ENCODE measurements at regions not wholly inside any gene's neighbourhood (a gene's known extent, or its start where the extent isn't known, plus 50 kb on each side); places are given as distances from the start of the nearest gene placed in this dataset.

- WGBS, 2 donors = 73 to 79% methylated on average over 1 of the region's 1 CpG
- no peaks in the 10 kb centered on the region for H3K36me3 ChIP-seq (ENCODE audit: control insufficient read depth in 1 of 2, insufficient read depth in 2 of 2, low read length in 1 of 2)
- no peaks in the 10 kb centered on the region for H3K9me3 ChIP-seq (ENCODE audit: control insufficient read depth, low read length)
- intact Hi-C loops (cut with DNase I) = no loop called here
- DNase-seq (no peak), ATAC-seq (ENCODE audit: low FRiP score) (no peak)
- H3K4me1 ChIP-seq (ENCODE audit: control insufficient read depth in 1 of 2, insufficient read depth in 2 of 2, low read length in 2 of 2) = no peaks in the 10 kb centered on the region
- no peaks in the 10 kb centered on the region for H3K27me3 ChIP-seq (ENCODE audit: control insufficient read depth in 1 of 2, insufficient read depth in 2 of 2, low read length in 1 of 2)
- no peak overlapping the region for H3K4me3 ChIP-seq (ENCODE audit: low read length in 2 of 2)
- no peak overlapping the region for H3K27ac ChIP-seq (ENCODE audit: low read depth in 1 of 2, low read length in 2 of 2)
These were observed 65.0 kb upstream of the RAB18 start for GRCh38 chr10:27439101-27439500.

GRCh38 chr10:27437775-27438174 lies 66.3 kb upstream of the RAB18 start:
- Histone ChIP-seq H3K27me3 (ENCODE audit: control insufficient read depth in 1 of 2, insufficient read depth in 2 of 2, low read length in 1 of 2) (no peaks in the 10 kb centered on the region), H3K4me3 (ENCODE audit: low read length in 2 of 2) (no peak overlapping the region), H3K4me1 (ENCODE audit: control insufficient read depth in 1 of 2, insufficient read depth in 2 of 2, low read length in 2 of 2) (no peaks in the 10 kb centered on the region), H3K9me3 (ENCODE audit: control insufficient read depth, low read length) (no peaks in the 10 kb centered on the region), H3K27ac (ENCODE audit: low read depth in 1 of 2, low read length in 2 of 2) (no peak overlapping the region), H3K36me3 (ENCODE audit: control insufficient read depth in 1 of 2, insufficient read depth in 2 of 2, low read length in 1 of 2) (no peaks in the 10 kb centered on the region)
- DNase-seq (no peak), ATAC-seq (ENCODE audit: low FRiP score) (no peak)
- intact Hi-C loops (cut with DNase I) = no loop called here

GRCh38 chr10:27436710-27437109 lies 67.4 kb upstream of the RAB18 start:
- Histone ChIP-seq H3K27ac (ENCODE audit: low read depth in 1 of 2, low read length in 2 of 2) (no peak overlapping the region), H3K4me3 (ENCODE audit: low read length in 2 of 2) (no peak overlapping the region), H3K4me1 (ENCODE audit: control insufficient read depth in 1 of 2, insufficient read depth in 2 of 2, low read length in 2 of 2) (no peaks in the 10 kb centered on the region), H3K9me3 (ENCODE audit: control insufficient read depth, low read length) (no peaks in the 10 kb centered on the region), H3K36me3 (ENCODE audit: control insufficient read depth in 1 of 2, insufficient read depth in 2 of 2, low read length in 1 of 2) (no peaks in the 10 kb centered on the region), H3K27me3 (ENCODE audit: control insufficient read depth in 1 of 2, insufficient read depth in 2 of 2, low read length in 1 of 2) (no peaks in the 10 kb centered on the region)
- DNase-seq (no peak), ATAC-seq (ENCODE audit: low FRiP score) (no peak)
- intact Hi-C loops (cut with DNase I) = no loop called here
- 76 to 77% methylated on average over 8 of the region's 8 CpGs for WGBS, 2 donors

GRCh38 chr10:27433976-27434375 lies 70.1 kb upstream of the RAB18 start:
- intact Hi-C loops (cut with DNase I) = no loop called here
- no peaks in the 10 kb centered on the region for H3K9me3 ChIP-seq (ENCODE audit: control insufficient read depth, low read length)
- DNase-seq (no peak), ATAC-seq (ENCODE audit: low FRiP score) (no peak)
- H3K36me3 ChIP-seq (ENCODE audit: control insufficient read depth in 1 of 2, insufficient read depth in 2 of 2, low read length in 1 of 2) = no peaks in the 10 kb centered on the region
- no peak overlapping the region for H3K27ac ChIP-seq (ENCODE audit: low read depth in 1 of 2, low read length in 2 of 2)
- H3K27me3 ChIP-seq (ENCODE audit: control insufficient read depth in 1 of 2, insufficient read depth in 2 of 2, low read length in 1 of 2) = no peaks in the 10 kb centered on the region
- 71 to 80% methylated on average over 2 of the region's 2 CpGs for WGBS, 2 donors
- no peaks in the 10 kb centered on the region for H3K4me1 ChIP-seq (ENCODE audit: control insufficient read depth in 1 of 2, insufficient read depth in 2 of 2, low read length in 2 of 2)
- no peak overlapping the region for H3K4me3 ChIP-seq (ENCODE audit: low read length in 2 of 2)

- 57 to 60% methylated on average over 2 of the region's 2 CpGs for WGBS, 2 donors
- H3K4me3 ChIP-seq (ENCODE audit: low read length in 2 of 2) = no peak overlapping the region
- peaks cover 0 to 1% of the 10 kb centered on the region in 2 donors for H3K27me3 ChIP-seq (ENCODE audit: control insufficient read depth in 1 of 2, insufficient read depth in 2 of 2, low read length in 1 of 2)
- intact Hi-C loops (cut with DNase I) = no loop called here
- DNase-seq (no peak), ATAC-seq (ENCODE audit: low FRiP score) (no peak)
- H3K27ac ChIP-seq (ENCODE audit: low read depth in 1 of 2, low read length in 2 of 2) = no peak overlapping the region
- H3K4me1 ChIP-seq (ENCODE audit: control insufficient read depth in 1 of 2, insufficient read depth in 2 of 2, low read length in 2 of 2) = no peaks in the 10 kb centered on the region
- no peaks in the 10 kb centered on the region for H3K36me3 ChIP-seq (ENCODE audit: control insufficient read depth in 1 of 2, insufficient read depth in 2 of 2, low read length in 1 of 2)
- H3K9me3 ChIP-seq (ENCODE audit: control insufficient read depth, low read length) = no peaks in the 10 kb centered on the region
These were observed 77.1 kb upstream of the RAB18 start for GRCh38 chr10:27426948-27427467.

GRCh38 chr10:27413831-27414348 lies 90.2 kb upstream of the RAB18 start:
- Histone ChIP-seq H3K4me1 (ENCODE audit: control insufficient read depth in 1 of 2, insufficient read depth in 2 of 2, low read length in 2 of 2) (no peaks in the 10 kb centered on the region), H3K27ac (ENCODE audit: low read depth in 1 of 2, low read length in 2 of 2) (no peak overlapping the region), H3K4me3 (ENCODE audit: low read length in 2 of 2) (no peak overlapping the region), H3K27me3 (ENCODE audit: control insufficient read depth in 1 of 2, insufficient read depth in 2 of 2, low read length in 1 of 2) (peaks cover 0 to 2% of the 10 kb centered on the region in 2 donors), H3K9me3 (ENCODE audit: control insufficient read depth, low read length) (peaks cover 2% of the 10 kb centered on the region), H3K36me3 (ENCODE audit: control insufficient read depth in 1 of 2, insufficient read depth in 2 of 2, low read length in 1 of 2) (no peaks in the 10 kb centered on the region)
- WGBS, 2 donors = 48% methylated on average over 34 of the region's 34 CpGs
- DNase-seq = no peak
- no peak for ATAC-seq (ENCODE audit: low FRiP score)
- intact Hi-C loops (cut with DNase I) = no loop called here

- Histone ChIP-seq H3K4me1 (ENCODE audit: control insufficient read depth in 1 of 2, insufficient read depth in 2 of 2, low read length in 2 of 2) (no peaks in the 10 kb centered on the region), H3K27ac (ENCODE audit: low read depth in 1 of 2, low read length in 2 of 2) (no peak overlapping the region), H3K27me3 (ENCODE audit: control insufficient read depth in 1 of 2, insufficient read depth in 2 of 2, low read length in 1 of 2) (peaks cover 0 to 2% of the 10 kb centered on the region in 2 donors), H3K9me3 (ENCODE audit: control insufficient read depth, low read length) (peaks cover 2% of the 10 kb centered on the region), H3K4me3 (ENCODE audit: low read length in 2 of 2) (no peak overlapping the region), H3K36me3 (ENCODE audit: control insufficient read depth in 1 of 2, insufficient read depth in 2 of 2, low read length in 1 of 2) (no peaks in the 10 kb centered on the region)
- intact Hi-C loops (cut with DNase I) = no loop called here
- no peak for DNase-seq
- WGBS, 2 donors = 50 to 54% methylated on average over 28 of the region's 28 CpGs
- ATAC-seq (ENCODE audit: low FRiP score) = peak; percentile 19
These were observed 90.7 kb upstream of the RAB18 start for GRCh38 chr10:27413387-27413786.

GRCh38 chr10:27410153-27410552 lies 94.0 kb upstream of the RAB18 start:
- Histone ChIP-seq H3K27ac (ENCODE audit: low read depth in 1 of 2, low read length in 2 of 2) (no peak overlapping the region), H3K27me3 (ENCODE audit: control insufficient read depth in 1 of 2, insufficient read depth in 2 of 2, low read length in 1 of 2) (no peaks in the 10 kb centered on the region), H3K9me3 (ENCODE audit: control insufficient read depth, low read length) (no peaks in the 10 kb centered on the region), H3K4me3 (ENCODE audit: low read length in 2 of 2) (no peak overlapping the region), H3K4me1 (ENCODE audit: control insufficient read depth in 1 of 2, insufficient read depth in 2 of 2, low read length in 2 of 2) (no peaks in the 10 kb centered on the region), H3K36me3 (ENCODE audit: control insufficient read depth in 1 of 2, insufficient read depth in 2 of 2, low read length in 1 of 2) (no peaks in the 10 kb centered on the region)
- intact Hi-C loops (cut with DNase I) = no loop called here
- no peak for DNase-seq
- WGBS, 2 donors = 34 to 37% methylated on average over 3 of the region's 3 CpGs
- no peak for ATAC-seq (ENCODE audit: low FRiP score)

- Histone ChIP-seq H3K27ac (ENCODE audit: low read depth in 1 of 2, low read length in 2 of 2) (no peak overlapping the region), H3K27me3 (ENCODE audit: control insufficient read depth in 1 of 2, insufficient read depth in 2 of 2, low read length in 1 of 2) (no peaks in the 10 kb centered on the region), H3K4me1 (ENCODE audit: control insufficient read depth in 1 of 2, insufficient read depth in 2 of 2, low read length in 2 of 2) (no peaks in the 10 kb centered on the region), H3K36me3 (ENCODE audit: control insufficient read depth in 1 of 2, insufficient read depth in 2 of 2, low read length in 1 of 2) (no peaks in the 10 kb centered on the region), H3K4me3 (ENCODE audit: low read length in 2 of 2) (no peak overlapping the region), H3K9me3 (ENCODE audit: control insufficient read depth, low read length) (no peaks in the 10 kb centered on the region)
- DNase-seq (no peak), ATAC-seq (ENCODE audit: low FRiP score) (no peak)
- intact Hi-C loops (cut with DNase I) = no loop called here
- 83 to 86% methylated on average over 6 of the region's 6 CpGs for WGBS, 2 donors
These were observed 96.8 kb upstream of the RAB18 start for GRCh38 chr10:27407271-27407670.

Measured in aorta (tissue), 5 donors.